H1 (cell line): ENCODE measurements at regions not wholly inside any gene's neighbourhood (a gene's known extent, or its start where the extent isn't known, plus 50 kb on each side); places are given as distances from the start of the nearest gene placed in this dataset.

Experiments
- CTCF ChIA-PET: fragments of 300-600 bp; sonication (Branson Sonifier 250); formaldehyde crosslinking; loops from one replicate; lab custom pipeline; 2021; ENCODE audit not compliant: partially characterized antibody; lab: Charles Lee
- POLR2A ChIA-PET: fragments of 300-600 bp; sonication (Branson Sonifier 250); formaldehyde crosslinking; loops from one replicate; lab custom pipeline; 2021; ENCODE audit warnings: inconsistent platforms; ENCODE audit not compliant: partially characterized antibody; lab: Charles Lee
- DNase-seq, 2 experiments: peaks; one replicate each; pipeline versions ENCODE4 v3.0.0 to v3.0.0-alpha.2; 2010 to 2022; ENCODE audit warnings: low spot score in 2 of 2, low read depth in 1 of 2, mixed read lengths in 1 of 2
- FAIRE-seq: peaks from 2 replicates; lab custom pipeline; 2011; peaks lifted over from hg19 to GRCh38; lab: Jason Lieb, UNC
- H2AFZ ChIP-seq: 2 replicates; pipeline ENCODE4 v1.8.1; 2012; ENCODE audit warnings: low read length, inconsistent platforms
- H2AK5ac ChIP-seq: 2 replicates; pipeline ENCODE4 v1.6.1; 2013; ENCODE audit warnings: low read depth, low read length
- H2BK120ac ChIP-seq: replicated peaks from 2 replicates; pipeline ENCODE3; 2013; ENCODE audit warnings: low read depth, low read length, inconsistent platforms
- H2BK12ac ChIP-seq: 2 replicates; pipeline ENCODE4 v1.6.1; 2013; ENCODE audit warnings: low read depth, low read length
- H2BK15ac ChIP-seq: 2 replicates; pipeline ENCODE4 v1.6.1; 2013; ENCODE audit warnings: low read length
- H2BK20ac ChIP-seq: 2 replicates; pipeline ENCODE4 v1.6.1; 2013; ENCODE audit warnings: low read length
- H2BK5ac ChIP-seq: 2 replicates; pipeline ENCODE4 v1.6.1; 2013; ENCODE audit warnings: low read depth, low read length
- H3K14ac ChIP-seq: 2 replicates; pipeline ENCODE4 v1.6.1; 2013; ENCODE audit warnings: inconsistent platforms; ENCODE audit not compliant: insufficient read length
- H3K18ac ChIP-seq: 2 replicates; pipeline ENCODE4 v1.6.1; 2013; ENCODE audit warnings: low read length; ENCODE audit errors: extremely low read depth
- H3K23ac ChIP-seq: 2 replicates; pipeline ENCODE4 v1.6.1; 2013; ENCODE audit warnings: inconsistent platforms; ENCODE audit not compliant: insufficient read length
- H3K23me2 ChIP-seq: 2 replicates; pipeline ENCODE4 v1.6.1; 2013; ENCODE audit warnings: low read depth, low read length
- H3K27ac ChIP-seq: 2 replicates; pipeline ENCODE4 v1.6.1; 2011; ENCODE audit warnings: low read depth, low read length, inconsistent platforms
- H3K27me3 ChIP-seq, 4 experiments: replicated peaks in 1 of 4; 1 replicate in 1 of 4; 2 replicates in 3 of 4; pipeline versions ENCODE4 v1.6.1 to v1.8.1; 2011 to 2013; ENCODE audit warnings: low read length in 3 of 4, mild to moderate bottlenecking in 3 of 4, inconsistent platforms in 2 of 4, mixed read lengths in 2 of 4, moderate library complexity in 1 of 4; ENCODE audit not compliant: control insufficient read depth in 3 of 4, insufficient read depth in 3 of 4; ENCODE audit errors: extremely low read depth in 1 of 4
- H3K36me3 ChIP-seq, 4 experiments: 2 replicates each; pipeline versions ENCODE4 v1.6.1 to v1.8.1; 2011 to 2013; ENCODE audit warnings: mild to moderate bottlenecking in 4 of 4, low read length in 3 of 4, moderate library complexity in 2 of 4, control low read depth in 1 of 4, inconsistent platforms in 1 of 4; ENCODE audit not compliant: insufficient read depth in 4 of 4, control insufficient read depth in 2 of 4
- H3K4ac ChIP-seq: replicated peaks from 2 replicates; pipeline ENCODE3; 2013; ENCODE audit warnings: low read length, low read depth, mixed read lengths, inconsistent platforms; ENCODE audit not compliant: insufficient read length
- H3K4me1 ChIP-seq, 4 experiments: replicated peaks in 1 of 4; 1 replicate in 1 of 4; 2 replicates in 3 of 4; pipeline versions ENCODE4 v1.6.1 to v1.8.1; 2011 to 2013; ENCODE audit warnings: low read length in 3 of 4, inconsistent platforms in 2 of 4, mixed read lengths in 1 of 4; ENCODE audit not compliant: insufficient read depth in 4 of 4, control insufficient read depth in 3 of 4
- H3K4me2 ChIP-seq, 2 experiments: 2 replicates each; pipeline versions ENCODE4 v1.6.1 to v1.8.1; 2011 to 2013; ENCODE audit warnings: low read depth in 2 of 2, low read length in 2 of 2, control low read depth in 1 of 2, inconsistent platforms in 1 of 2, mild to moderate bottlenecking in 1 of 2; ENCODE audit not compliant: insufficient read depth in 1 of 2
- H3K4me3 ChIP-seq, 4 experiments: fragments of 200-600, 300-600 bp in 1 of 4; sonication (generic), shearing (Covaris generic), sonication (Bioruptor Twin) in 1 of 4; 2 replicates each; pipeline versions ENCODE4 v1.5.1 to v1.8.1; 2011 to 2016; ENCODE audit warnings: low read length in 4 of 4, low read depth in 3 of 4, control low read depth in 2 of 4, inconsistent platforms in 2 of 4, mild to moderate bottlenecking in 2 of 4, mixed read lengths in 1 of 4, moderate library complexity in 1 of 4; ENCODE audit not compliant: insufficient read depth in 2 of 4; ENCODE audit errors: extremely low read depth in 1 of 4
- H3K56ac ChIP-seq: replicated peaks from 2 replicates; pipeline ENCODE3; 2013; ENCODE audit warnings: low read depth, mild to moderate bottlenecking, mixed read lengths, low read length, inconsistent platforms; ENCODE audit not compliant: insufficient read length
- H3K79me1 ChIP-seq: 2 replicates; pipeline ENCODE4 v1.6.1; 2013; ENCODE audit warnings: low read depth, low read length, control low read depth
- H3K79me2 ChIP-seq, 2 experiments: 2 replicates each; pipeline versions ENCODE4 v1.6.1 to v1.8.1; 2012 to 2013; ENCODE audit warnings: low read length in 2 of 2, mild to moderate bottlenecking in 2 of 2, inconsistent platforms in 1 of 2; ENCODE audit not compliant: insufficient read depth in 2 of 2, control insufficient read depth in 1 of 2
- H3K9ac ChIP-seq, 4 experiments: replicated peaks in 1 of 4; 1 replicate in 1 of 4; 2 replicates in 3 of 4; pipeline versions ENCODE4 v1.6.1 to v1.8.1; 2011 to 2013; ENCODE audit warnings: low read depth in 3 of 4, low read length in 3 of 4, control low read depth in 2 of 4, mild to moderate bottlenecking in 2 of 4, moderate library complexity in 2 of 4, inconsistent platforms in 1 of 4; ENCODE audit errors: extremely low read depth in 1 of 4
- H3K9me3 ChIP-seq, 2 experiments: 2 replicates each; pipeline versions ENCODE4 v1.6.1 to v1.8.1; 2012 to 2013; ENCODE audit warnings: mild to moderate bottlenecking in 2 of 2, moderate library complexity in 2 of 2, control low read depth in 1 of 2, inconsistent platforms in 1 of 2, low read depth in 1 of 2, low read length in 1 of 2, mixed read lengths in 1 of 2; ENCODE audit not compliant: insufficient read depth in 2 of 2
- H4K20me1 ChIP-seq, 2 experiments: replicated peaks in 1 of 2; 2 replicates each; pipeline versions ENCODE3 to v1.8.1; 2011 to 2013; ENCODE audit warnings: inconsistent platforms in 2 of 2, low read length in 2 of 2, mild to moderate bottlenecking in 1 of 2; ENCODE audit not compliant: insufficient read depth in 2 of 2, control insufficient read depth in 1 of 2
- H4K5ac ChIP-seq: 2 replicates; pipeline ENCODE4 v1.6.1; 2013; ENCODE audit warnings: low read length, low read depth, mixed read lengths, inconsistent platforms; ENCODE audit not compliant: insufficient read length
- H4K8ac ChIP-seq: 2 replicates; pipeline ENCODE4 v1.8.0; 2013; ENCODE audit warnings: mild to moderate bottlenecking, moderate library complexity, low read length, inconsistent platforms; ENCODE audit not compliant: insufficient read depth; ENCODE audit errors: extremely low read depth
- H4K91ac ChIP-seq: replicated peaks from 2 replicates; pipeline ENCODE3; 2013; ENCODE audit warnings: low read length, mixed read lengths, inconsistent platforms; ENCODE audit not compliant: insufficient read length
- KDM1A ChIP-seq: fragments of 200-600, 300-600 bp; sonication (generic); IDR thresholded peaks from 2 replicates; pipeline ENCODE4 v1.7.1; 2016; ENCODE audit warnings: mild to moderate bottlenecking, low read length, borderline replicate concordance
- RAD21 ChIP-seq, 2 experiments: IDR thresholded peaks in 1 of 2; conservative IDR thresholded peaks in 1 of 2; 2 replicates each; pipeline ENCODE4 v1.6.1; 2011; ENCODE audit warnings: low read depth in 2 of 2, low read length in 2 of 2, improper control_type of control experiment in 1 of 2, inconsistent platforms in 1 of 2, mild to moderate bottlenecking in 1 of 2, moderate library complexity in 1 of 2
- WGBS, 2 experiments: shearing (Covaris generic) in 1 of 2; methylation state at CpG; one replicate each; pipeline versions ENCODE4 v1.1.6 to v1.1.7; 2013 to 2015; ENCODE audit warnings: low lambda C conversion rate in 2 of 2, mixed read lengths in 2 of 2, inconsistent platforms in 1 of 2, low coverage in 1 of 2, missing lambda C conversion rate in 1 of 2; ENCODE audit not compliant: insufficient replicate concordance in 2 of 2, insufficient coverage in 1 of 2, insufficient read length in 1 of 2; ENCODE audit errors: extremely low coverage in 1 of 2, missing lambda C conversion rate in 1 of 2; 5-methylcytosine and 5-hydroxymethylcytosine counted together

DNA sequence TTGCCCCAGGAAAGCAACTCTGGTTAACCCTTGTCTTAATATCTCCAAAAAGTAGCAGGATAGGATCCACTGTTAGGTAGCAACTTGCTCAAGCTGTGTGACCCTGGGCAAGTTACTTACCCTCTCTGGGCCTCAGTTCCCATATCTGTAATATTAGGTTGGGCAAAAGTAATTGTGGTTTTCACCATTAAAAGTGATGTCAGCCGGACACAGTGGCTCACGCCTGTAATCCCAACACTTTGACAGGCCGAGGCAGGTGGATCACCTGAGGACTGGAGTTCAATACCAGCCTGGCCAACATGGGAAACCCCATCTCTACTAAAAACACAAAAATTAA, 179.3 kb downstream of the FOXL1 start:
- FAIRE-seq: no peak
- peaks cover 0 to 2% (median 0%) of the 10 kb centered on the region in 4 experiments; a peak in 2 of 7 replicates for H3K27me3 ChIP-seq
- POLR2A ChIA-PET: interaction anchor here (1.0 to 1.6 kb wide), 2 partner anchors 8 to 9 kb away, joined by 3 read pairs; no protein-coding TSS in a partner anchor

More for the DNA sequence above, 179.3 kb downstream of the FOXL1 start:
- Histone ChIP-seq H3K4ac (no peak overlapping the region), H3K18ac (no peak overlapping the region), H3K79me1 (no peaks in the 10 kb centered on the region), H2BK20ac (no peak overlapping the region), H3K9ac (no peak overlapping the region), H3K23ac (no peak overlapping the region), H2BK120ac (no peak overlapping the region), H4K8ac (no peak overlapping the region), H3K9me3 (no peaks in the 10 kb centered on the region), H3K14ac (no peak overlapping the region), H2BK15ac (no peak overlapping the region), H3K4me2 (no peak overlapping the region), H3K27ac (no peak overlapping the region), H3K23me2 (no peaks in the 10 kb centered on the region), H3K79me2 (no peaks in the 10 kb centered on the region), H3K56ac (no peak overlapping the region), H2AFZ (no peak overlapping the region), H4K91ac (no peak overlapping the region), H4K5ac (no peak overlapping the region), H3K36me3 (no peaks in the 10 kb centered on the region), H3K4me1 (peaks cover 0 to 8% (median 3%) of the 10 kb centered on the region in 4 experiments; a peak in 6 of 7 replicates), H2BK12ac (no peak overlapping the region), H4K20me1 (no peaks in the 10 kb centered on the region), H2AK5ac (no peak overlapping the region), H2BK5ac (no peak overlapping the region), H3K4me3 (no peak overlapping the region)
- CTCF ChIA-PET: interaction anchor here (1.5 to 3.9 kb wide), 2 partner anchors 8 to 18 kb away, joined by 4 to 24 read pairs; no protein-coding TSS in a partner anchor
- TF ChIP-seq RAD21 (IDR thresholded peaks at IDR 0.05 in 1 of 2, conservative IDR thresholded peaks at IDR 0.05 in 1 of 2; ENCODE audit: low read depth in 2 of 2, low read length in 2 of 2): no peak
- peak; percentile 72; the same call in 1 of the 2 replicates for TF ChIP-seq KDM1A
- DNase-seq: no peak
- WGBS, 2 experiments: 85% methylated on average over 3 of the region's 3 CpGs; no CpG with 5 or more reads in 1 of the 2 experiments
